GM20000 (cell line): ENCODE measurements at regions not wholly inside any gene's neighbourhood (a gene's known extent, or its start where the extent isn't known, plus 50 kb on each side); places are given as distances from the start of the nearest gene placed in this dataset.

Experiments used
- DNase-seq: peaks from one replicate; pipeline ENCODE4 v3.0.0; 2012; ENCODE audit warnings: low spot score
- CTCF ChIP-seq: IDR thresholded peaks from 2 replicates; pipeline ENCODE4 v1.5.1; 2012; ENCODE audit warnings: mild to moderate bottlenecking, control low read depth; ENCODE audit errors: extremely low read depth, missing control alignments

GRCh38 chr4:181272422-181272821 lies 970.8 kb upstream of the TENM3 start:
- TF ChIP-seq CTCF, result no peak
- DNase-seq, result no peak

GRCh38 chr4:181278941-181279340 lies 964.3 kb upstream of the TENM3 start:
- no peak for TF ChIP-seq CTCF
- DNase-seq, result no peak

GRCh38 chr4:181281451-181281850 lies 961.8 kb upstream of the TENM3 start:
- no peak for DNase-seq
- TF ChIP-seq CTCF, result no peak

GRCh38 chr4:181289198-181289597 lies 954.0 kb upstream of the TENM3 start:
- no peak for TF ChIP-seq CTCF
- no peak for DNase-seq

GRCh38 chr4:181291615-181292014 lies 951.6 kb upstream of the TENM3 start:
- TF ChIP-seq CTCF, result no peak
- DNase-seq, result no peak

GRCh38 chr4:181293014-181293413 lies 950.2 kb upstream of the TENM3 start:
- no peak for DNase-seq
- no peak for TF ChIP-seq CTCF

GRCh38 chr4:181293541-181293940 lies 949.7 kb upstream of the TENM3 start:
- no peak for TF ChIP-seq CTCF
- DNase-seq, result no peak
